ENCODE measurements at regions not wholly inside any gene's neighbourhood (a gene's known extent, or its start where the extent isn't known, plus 50 kb on each side); places are given as distances from the start of the nearest gene placed in this dataset.

DNA sequence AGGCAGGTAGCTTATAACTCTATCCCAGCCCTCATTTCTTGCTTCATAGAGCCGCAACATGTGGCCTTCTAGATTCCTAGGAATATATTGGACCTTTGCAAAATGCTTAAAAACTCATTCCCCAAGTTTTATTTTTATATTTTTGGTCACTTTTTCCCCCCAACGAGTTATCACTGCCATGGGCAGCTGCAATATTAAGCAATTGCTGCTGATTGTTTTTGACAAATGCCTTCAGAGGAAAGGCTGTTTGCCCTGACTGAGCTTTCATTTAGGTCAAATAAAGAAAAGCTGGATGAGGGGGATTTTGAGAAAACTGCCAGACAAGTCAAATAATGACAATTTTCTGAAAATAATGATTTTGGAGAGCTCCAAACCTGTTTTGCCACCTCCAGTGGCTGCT is 976.9 kb upstream of the MBL2 start:
- DNase-seq (ENCODE audit: low spot score), result no peak

- DNase-seq (ENCODE audit: low spot score), result no peak
Observed at GRCh38 chr10:53748319-53748718, 975.7 kb upstream of the MBL2 start.

- no peak for DNase-seq (ENCODE audit: low spot score)
Observed at GRCh38 chr10:53744746-53745145, 972.2 kb upstream of the MBL2 start.

DNA sequence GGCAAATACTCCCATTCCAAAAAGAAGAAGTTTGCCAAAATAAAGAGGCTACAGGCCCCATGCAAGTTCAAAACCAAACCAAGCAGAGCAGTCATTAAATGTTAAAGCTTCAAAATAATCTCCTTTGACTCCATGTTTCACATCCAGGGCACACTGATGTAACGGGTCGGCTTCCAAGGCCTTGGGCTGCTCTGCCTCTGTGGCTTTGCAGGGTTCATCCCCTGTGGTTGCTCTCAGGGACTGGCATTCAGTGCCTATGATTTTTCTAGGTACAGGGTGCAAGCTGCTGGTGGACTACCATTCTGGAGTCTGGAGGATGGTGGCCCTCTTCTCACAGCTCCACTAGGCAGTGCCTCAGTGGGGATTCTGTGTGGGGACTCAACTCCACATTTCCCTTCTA is 971.6 kb upstream of the MBL2 start:
- no peak for DNase-seq (ENCODE audit: low spot score)

DNA sequence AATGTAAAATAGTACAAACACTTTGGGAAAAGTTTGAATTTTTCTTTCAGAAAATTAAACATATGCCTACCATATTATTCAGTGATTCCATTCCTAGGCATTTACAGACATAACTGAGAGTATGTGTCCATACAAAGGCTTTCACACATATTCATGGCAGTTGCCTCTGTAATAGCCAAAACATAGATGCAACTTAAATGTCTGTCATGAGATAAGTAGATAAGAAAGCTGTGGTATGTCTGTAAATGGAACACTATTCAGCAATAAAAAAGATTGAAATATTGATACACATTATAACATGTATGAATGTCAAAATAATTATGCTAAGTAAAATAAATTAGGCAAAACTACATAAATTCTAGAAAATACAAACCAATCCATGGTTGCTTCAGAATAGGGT is 964.5 kb upstream of the MBL2 start:
- no peak for DNase-seq (ENCODE audit: low spot score)

DNA sequence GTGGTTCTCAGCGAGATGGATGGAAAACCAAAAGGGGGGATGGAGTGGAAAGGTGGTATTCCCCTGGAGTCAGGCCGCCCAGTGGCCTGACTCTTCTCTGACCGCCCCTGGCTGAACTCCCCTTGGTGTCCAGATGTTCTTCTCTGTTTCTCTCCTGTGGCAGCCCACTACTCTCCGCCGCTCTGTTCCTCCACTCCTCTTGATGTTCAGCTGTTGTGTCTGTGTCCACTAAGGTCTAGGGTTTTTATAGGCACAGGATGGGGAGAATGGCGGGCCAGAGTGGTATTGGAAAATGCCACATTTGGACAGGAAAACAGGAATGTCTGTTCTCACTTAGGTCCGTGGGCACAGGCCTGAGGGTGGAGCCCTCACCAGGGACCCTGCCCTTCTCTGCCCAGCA is 954.3 kb upstream of the MBL2 start:
- DNase-seq (ENCODE audit: low spot score), result no peak

DNA sequence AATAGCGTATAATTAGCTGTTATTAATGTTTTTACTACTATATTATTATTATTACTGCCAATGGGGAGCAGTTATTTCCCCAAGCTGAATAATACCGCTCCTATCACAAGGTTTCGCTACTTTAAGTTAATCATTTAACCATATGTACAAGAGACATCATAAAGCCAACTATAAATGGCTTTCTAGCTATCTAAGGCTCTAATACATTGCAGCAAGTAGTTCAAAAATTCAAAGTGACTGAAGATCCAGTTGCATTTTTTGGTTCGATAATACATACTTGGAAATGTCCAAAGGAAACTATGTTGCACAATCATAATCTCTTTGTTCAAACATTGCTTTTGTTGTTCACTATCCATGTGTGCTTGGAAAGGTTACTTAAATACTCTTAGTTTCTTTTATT is 952.0 kb upstream of the MBL2 start:
- DNase-seq (ENCODE audit: low spot score), result no peak

DNA sequence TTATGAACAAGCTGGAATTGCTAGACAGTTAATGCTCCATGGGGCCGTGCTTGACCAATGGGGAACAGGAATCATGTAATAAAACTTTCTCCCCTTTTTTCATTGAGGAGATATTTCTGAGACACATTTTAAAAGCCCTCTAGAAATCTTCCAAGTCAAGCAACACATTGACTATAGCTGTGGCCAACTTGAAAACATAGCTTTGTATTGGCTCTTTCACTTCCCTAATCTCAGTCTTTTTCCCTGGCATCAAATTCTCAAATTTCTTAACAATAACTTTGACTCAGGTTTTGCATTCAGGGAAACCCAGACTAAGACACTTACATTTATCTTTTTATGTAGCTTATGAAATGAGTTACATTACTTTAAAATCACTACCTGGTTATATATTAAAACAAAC is 947.1 kb upstream of the MBL2 start:
- no peak for DNase-seq (ENCODE audit: low spot score)

- no peak for DNase-seq (ENCODE audit: low spot score)
Observed at GRCh38 chr10:53716156-53716555, 943.6 kb upstream of the MBL2 start.

DNA sequence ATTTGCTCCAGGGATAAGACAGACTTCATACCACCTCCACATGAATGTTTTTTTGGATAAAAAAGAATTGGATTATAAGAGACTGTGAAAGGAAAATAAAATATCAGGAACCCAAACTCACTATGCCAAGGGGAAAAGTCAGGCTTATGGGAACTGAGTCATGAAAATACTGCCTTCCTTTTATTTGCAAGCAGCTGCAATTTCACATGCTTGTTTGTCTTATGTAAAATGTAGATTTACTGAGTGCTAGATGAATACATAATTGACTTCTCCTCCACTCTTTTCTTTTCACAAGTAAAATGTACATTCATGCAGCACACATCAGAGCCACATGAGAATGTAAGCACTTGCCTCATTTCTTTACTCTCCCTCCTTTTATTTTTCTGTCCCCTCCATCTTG is 940.8 kb upstream of the MBL2 start:
- no peak for DNase-seq (ENCODE audit: low spot score)

DNA sequence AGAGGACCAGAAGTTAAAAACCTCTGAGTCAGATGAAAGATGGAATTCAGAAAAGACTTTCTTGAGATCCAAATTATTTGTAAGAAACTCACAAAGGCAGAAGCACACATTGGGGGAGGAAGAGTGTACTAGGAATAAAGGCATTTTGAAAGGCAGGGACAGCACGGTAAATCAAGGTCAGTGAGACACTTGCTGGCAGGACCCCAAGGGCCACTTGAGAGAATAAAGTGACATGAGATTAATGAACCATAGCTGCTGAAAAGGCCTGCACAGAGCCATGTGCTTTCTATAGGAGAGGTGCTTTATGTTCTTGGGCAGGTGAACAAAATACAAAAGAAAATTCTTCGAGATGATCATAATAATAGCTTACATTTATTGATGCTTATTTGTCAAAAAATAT is 929.9 kb upstream of the MBL2 start:
- no peak for DNase-seq (ENCODE audit: low spot score)

DNA sequence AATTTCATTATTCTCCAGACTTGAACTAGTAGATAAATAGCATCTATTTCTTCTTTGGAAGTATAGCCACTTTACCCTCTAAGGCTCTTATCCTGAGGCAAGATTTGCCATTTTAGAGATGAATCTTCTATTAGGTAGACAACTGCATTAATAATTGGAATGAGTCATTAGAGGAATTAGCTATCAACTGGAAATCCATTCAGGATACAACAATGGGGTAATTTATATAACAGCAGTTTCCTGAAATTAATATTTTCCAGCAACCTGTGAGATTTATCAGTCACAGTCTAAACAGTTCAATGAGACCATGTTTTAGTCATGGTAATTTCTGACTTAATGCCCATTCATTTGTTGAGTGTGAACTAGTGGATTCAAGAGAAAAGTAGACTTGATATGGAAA is 928.6 kb upstream of the MBL2 start:
- no peak for DNase-seq (ENCODE audit: low spot score)

DNA sequence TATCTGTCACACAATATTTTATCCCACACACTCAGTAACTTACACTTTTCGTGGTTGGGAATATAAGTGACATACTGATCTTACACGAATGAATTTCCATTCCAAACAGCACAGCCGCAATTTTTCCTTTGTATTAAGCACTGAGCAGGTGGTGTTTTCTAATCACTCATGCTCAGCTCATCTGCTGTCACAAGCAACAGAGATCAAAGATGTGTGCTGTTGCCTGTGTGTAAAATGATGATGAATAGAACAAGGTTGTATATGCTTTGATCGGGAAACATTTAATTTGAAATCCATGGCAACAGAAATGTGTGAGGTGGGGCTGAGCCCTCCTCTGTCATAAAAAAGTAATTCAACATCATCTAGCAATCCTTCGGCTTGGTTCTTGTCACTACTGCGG is 927.7 kb upstream of the MBL2 start:
- no peak for DNase-seq (ENCODE audit: low spot score)

GRCh38 chr10:53699684-53700083 is 927.1 kb upstream of the MBL2 start:
- no peak for DNase-seq (ENCODE audit: low spot score)

DNA sequence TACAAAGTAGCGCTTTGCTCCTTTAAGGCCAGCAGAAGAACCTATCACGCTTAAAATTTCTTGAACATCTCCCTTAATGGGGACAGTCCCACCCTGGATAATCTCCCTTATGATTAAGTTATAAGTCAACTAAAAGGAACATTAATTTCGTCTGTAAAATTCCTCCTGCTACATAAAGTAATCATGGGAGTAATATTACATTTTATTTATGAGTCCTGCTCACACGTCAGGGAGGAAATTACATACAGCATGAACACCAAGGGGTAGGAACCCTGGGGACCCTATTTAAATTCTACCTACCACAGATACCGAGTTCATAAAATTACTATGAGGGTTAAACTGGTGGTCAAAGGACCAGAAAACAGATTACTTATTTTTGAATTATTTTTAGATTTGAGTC is 926.6 kb upstream of the MBL2 start:
- no peak for DNase-seq (ENCODE audit: low spot score)

- no peak for DNase-seq (ENCODE audit: low spot score)
Observed at GRCh38 chr10:53697038-53697437, 924.5 kb upstream of the MBL2 start.

- no peak for DNase-seq (ENCODE audit: low spot score)
Observed at GRCh38 chr10:53690524-53691240, 918.1 kb upstream of the MBL2 start.

GRCh38 chr10:53687800-53688199 is 915.2 kb upstream of the MBL2 start:
- no peak for DNase-seq (ENCODE audit: low spot score)

DNA sequence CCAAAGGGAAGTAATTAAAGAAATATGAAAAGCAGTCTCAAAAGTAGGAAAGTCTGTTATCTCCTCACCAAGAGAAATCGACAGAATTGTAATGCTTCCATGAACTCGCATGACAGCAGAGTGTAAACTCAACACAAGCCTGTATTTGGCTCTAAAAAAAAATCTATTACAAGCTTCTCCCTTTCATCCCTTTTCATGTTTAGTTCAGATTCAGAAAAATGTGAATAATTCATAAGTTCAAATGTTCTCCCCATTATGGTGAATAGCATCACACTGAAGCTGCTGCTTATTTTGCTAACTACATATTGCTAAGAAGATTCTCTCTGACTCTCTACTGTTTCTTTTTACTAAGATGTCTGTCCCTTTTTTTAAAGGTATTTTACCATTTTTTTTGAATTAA is 910.3 kb upstream of the MBL2 start:
- no peak for DNase-seq (ENCODE audit: low spot score)

DNA sequence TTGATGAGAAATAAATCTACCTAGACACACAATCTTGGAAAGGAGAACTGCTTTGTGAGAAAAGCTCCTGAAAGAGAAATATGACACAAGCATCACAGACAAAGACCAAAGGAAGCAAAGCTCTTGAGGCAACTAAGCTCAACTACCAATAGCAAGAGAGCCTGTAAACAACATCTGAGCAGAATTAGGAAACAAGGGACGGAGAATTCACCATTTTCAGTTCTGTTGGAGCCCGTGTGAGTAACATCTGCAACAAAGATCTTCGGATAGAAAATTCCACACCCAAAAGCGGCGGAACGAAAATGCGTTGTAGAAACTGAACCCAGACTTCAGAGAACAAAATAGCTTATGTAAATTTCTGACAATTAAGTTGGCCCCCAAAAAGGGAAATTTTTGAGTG is 909.9 kb upstream of the MBL2 start:
- DNase-seq (ENCODE audit: low spot score), result no peak

- DNase-seq (ENCODE audit: low spot score), result no peak
Observed at GRCh38 chr10:53679666-53680065, 907.1 kb upstream of the MBL2 start.

- DNase-seq (ENCODE audit: low spot score), result no peak
Observed at GRCh38 chr10:53675177-53675576, 902.6 kb upstream of the MBL2 start.

DNA sequence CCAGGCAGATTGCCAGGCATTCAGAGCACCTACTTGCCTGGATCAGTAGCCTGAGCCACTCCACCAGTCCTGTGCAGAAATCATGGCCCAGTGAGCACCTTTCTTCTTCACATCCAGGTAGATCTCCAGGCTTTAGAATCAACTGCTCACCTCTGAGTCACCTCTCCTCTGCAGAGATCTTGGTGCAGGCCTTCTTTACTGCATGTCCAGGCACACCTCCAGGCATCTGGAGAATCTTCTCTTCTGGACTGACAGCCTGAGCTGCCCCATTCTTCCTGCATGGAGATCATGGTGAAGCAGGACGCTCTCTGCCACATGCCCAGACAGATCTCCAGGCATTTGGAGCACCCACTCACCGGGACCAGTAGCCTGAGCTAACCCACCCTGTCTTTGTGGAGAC is 894.5 kb upstream of the MBL2 start:
- no peak for DNase-seq (ENCODE audit: low spot score)

- no peak for DNase-seq (ENCODE audit: low spot score)
Observed at GRCh38 chr10:53664282-53665019, 891.9 kb upstream of the MBL2 start.

Data from SW480 (cell line).